Natural killer cell (primary cell): ENCODE measurements at regions not wholly inside any gene's neighbourhood (a gene's known extent, or its start where the extent isn't known, plus 50 kb on each side); places are given as distances from the start of the nearest gene placed in this dataset.

ENCODE experiments used
- ATAC-seq, 3 donors: fragments of 150-1000 bp in 2 of 3; fragments of 200-7000 bp in 1 of 3; cut with Tn5 transposase; 1 replicate in 1 of 3; 2 replicates in 2 of 3; pipeline ENCODE4 v1.10.0; 2021; ENCODE audit warnings: mild to moderate bottlenecking in 2 of 3, moderate library complexity in 2 of 3
- DNase-seq, 2 donors: peaks; one replicate each; pipeline versions ENCODE4 v3.0.0 to v3.0.0-alpha.2; 2013 to 2021; ENCODE audit warnings: mixed read lengths in 1 of 2
- H3K27ac ChIP-seq: one replicate; pipeline ENCODE4 v1.5.1; 2013; ENCODE audit warnings: mild to moderate bottlenecking, low read length
- H3K27me3 ChIP-seq: one replicate; pipeline ENCODE4 v1.6.1; 2013; ENCODE audit warnings: low read length; ENCODE audit not compliant: control insufficient read depth, insufficient read depth
- H3K36me3 ChIP-seq: one replicate; pipeline ENCODE4 v1.6.1; 2013; ENCODE audit warnings: low read length; ENCODE audit not compliant: control insufficient read depth, insufficient read depth
- H3K4me1 ChIP-seq: one replicate; pipeline ENCODE4 v1.6.1; 2013; ENCODE audit warnings: low read length; ENCODE audit not compliant: control insufficient read depth, insufficient read depth
- H3K4me3 ChIP-seq: one replicate; pipeline ENCODE4 v1.5.1; 2013; ENCODE audit warnings: low read length
- H3K9me3 ChIP-seq: one replicate; pipeline ENCODE4 v1.6.1; 2013; ENCODE audit warnings: low read length; ENCODE audit not compliant: control insufficient read depth, insufficient read depth
- H3K27ac Mint-ChIP-seq, 2 donors: one replicate each; pipeline ENCODE4 v1.8.0; 2022; ENCODE audit warnings: mild to moderate bottlenecking in 2 of 2, mixed read lengths in 2 of 2, moderate library complexity in 1 of 2
- H3K27me3 Mint-ChIP-seq, 2 donors: one replicate each; pipeline ENCODE4 v1.8.0; 2022; ENCODE audit warnings: low read depth in 2 of 2, mixed read lengths in 2 of 2
- H3K36me3 Mint-ChIP-seq: one replicate; pipeline ENCODE4 v1.8.0; 2022; ENCODE audit warnings: mixed read lengths
- H3K4me1 Mint-ChIP-seq, 2 donors: one replicate each; pipeline ENCODE4 v1.8.0; 2022; ENCODE audit warnings: mixed read lengths in 2 of 2
- H3K4me3 Mint-ChIP-seq: one replicate; pipeline ENCODE4 v1.8.0; 2022; ENCODE audit warnings: mild to moderate bottlenecking, moderate library complexity, mixed read lengths
- H3K9me3 Mint-ChIP-seq, 2 donors: one replicate each; pipeline ENCODE4 v1.8.0; 2022; ENCODE audit warnings: mixed read lengths in 2 of 2
- CTCF ChIP-seq: fragments of 200-600 bp; IDR thresholded peaks from one replicate; pipeline ENCODE4 v1.8.0; 2022; ENCODE audit warnings: antibody characterized with exemption
- WGBS: methylation state at CpG from one replicate; pipeline ENCODE4 v1.1.7; 2013; ENCODE audit warnings: missing lambda C conversion rate; ENCODE audit not compliant: insufficient coverage; 5-methylcytosine and 5-hydroxymethylcytosine counted together
- intact Hi-C: fragments of 100-400 bp; cut with micrococcal nuclease; formaldehyde crosslinking; loops from one replicate; pipeline ENCODE4 v1.14.2; 2022

- H3K4me3 Mint-ChIP-seq = no peak overlapping the region
- no peaks in the 10 kb centered on the region for H3K27me3 Mint-ChIP-seq
- Histone ChIP-seq H3K9me3 (no peaks in the 10 kb centered on the region), H3K27me3 (no peaks in the 10 kb centered on the region), H3K27ac (no peak overlapping the region), H3K36me3 (no peaks in the 10 kb centered on the region), H3K4me1 (no peaks in the 10 kb centered on the region), H3K4me3 (no peak overlapping the region)
- intact Hi-C loops = no loop called here
- peaks cover 38 to 48% of the 10 kb centered on the region in 2 donors for H3K4me1 Mint-ChIP-seq
- 91% methylated on average over 3 of the region's 3 CpGs for WGBS
- no peaks in the 10 kb centered on the region for H3K9me3 Mint-ChIP-seq
- peak overlapping the region; percentile 4 to 70 for H3K27ac Mint-ChIP-seq
- no peak for TF ChIP-seq CTCF
- ATAC-seq (no peak), DNase-seq (no peak)
- H3K36me3 Mint-ChIP-seq = peaks cover under 1% of the 10 kb centered on the region
Measured at GRCh38 chr21:28737674-28738419, 254.8 kb downstream of the LTN1 start.

- intact Hi-C loops = no loop called here
- 89% methylated on average over 4 of the region's 4 CpGs for WGBS
- no peak for DNase-seq
- H3K27me3 ChIP-seq = no peaks in the 10 kb centered on the region
- Mint-ChIP-seq H3K4me3 (no peak overlapping the region), H3K9me3 (no peaks in the 10 kb centered on the region), H3K4me1 (peaks cover 42 to 51% of the 10 kb centered on the region in 2 donors), H3K36me3 (no peaks in the 10 kb centered on the region), H3K27ac (no peak overlapping the region), H3K27me3 (no peaks in the 10 kb centered on the region)
- no peaks in the 10 kb centered on the region for H3K36me3 ChIP-seq
- ATAC-seq = no peak
- no peak overlapping the region for H3K27ac ChIP-seq
- no peak overlapping the region for H3K4me3 ChIP-seq
- TF ChIP-seq CTCF = no peak
- H3K9me3 ChIP-seq = no peaks in the 10 kb centered on the region
- H3K4me1 ChIP-seq = no peaks in the 10 kb centered on the region
Measured at GRCh38 chr21:28734522-28735175, 258.0 kb downstream of the LTN1 start.

- intact Hi-C loops = no loop called here
- Histone ChIP-seq H3K4me3 (no peak overlapping the region), H3K27ac (no peak overlapping the region), H3K36me3 (no peaks in the 10 kb centered on the region), H3K9me3 (no peaks in the 10 kb centered on the region), H3K27me3 (no peaks in the 10 kb centered on the region), H3K4me1 (no peaks in the 10 kb centered on the region)
- ATAC-seq (no peak), DNase-seq (no peak)
- Mint-ChIP-seq H3K27me3 (no peaks in the 10 kb centered on the region), H3K4me3 (no peak overlapping the region), H3K9me3 (no peaks in the 10 kb centered on the region), H3K27ac (no peak overlapping the region), H3K36me3 (no peaks in the 10 kb centered on the region), H3K4me1 (peaks cover 30 to 35% of the 10 kb centered on the region in 2 donors)
- no peak for TF ChIP-seq CTCF
- WGBS = 83% methylated on average over 6 of the region's 6 CpGs
Measured at GRCh38 chr21:28731700-28732321, 260.9 kb downstream of the LTN1 start.
